DOHH2 (cell line): ENCODE measurements at regions not wholly inside any gene's neighbourhood (a gene's known extent, or its start where the extent isn't known, plus 50 kb on each side); places are given as distances from the start of the nearest gene placed in this dataset.

ENCODE experiments used
- CTCF ChIP-seq: fragments of 200-600 bp; sonication (generic); IDR thresholded peaks from one replicate; pipeline ENCODE4 v1.5.1; 2014; ENCODE audit warnings: antibody characterized with exemption, mild to moderate bottlenecking, low read depth, low read length; ENCODE audit not compliant: poor library complexity, severe bottlenecking
- EZH2phosphoT487 ChIP-seq: fragments of 200-600 bp; sonication (generic); IDR thresholded peaks from 2 replicates; pipeline ENCODE4 v1.6.1; 2017; ENCODE audit warnings: borderline replicate concordance, mild to moderate bottlenecking, antibody characterized with exemption, low read length, moderate library complexity, mixed read lengths

- TF ChIP-seq CTCF: no peak
- no peak for TF ChIP-seq EZH2phosphoT487
Observed at GRCh38 chr11:76263657-76264056, 57.4 kb upstream of the WNT11 start.
